HepG2 (cell line): ENCODE measurements at regions not wholly inside any gene's neighbourhood (a gene's known extent, or its start where the extent isn't known, plus 50 kb on each side); places are given as distances from the start of the nearest gene placed in this dataset.

Experiments
- ATAC-seq: fragments of 200-7000 bp; cut with Tn5 transposase; 3 replicates; pipeline ENCODE4 v1.9.1; 2020; ENCODE audit warnings: mild to moderate bottlenecking, moderate library complexity
- BruUV-seq: library from RNA; stranded (reverse); fragments of 400-500 nt; replicated peaks from 2 replicates; lab custom pipeline; 2021; lab: Mats Ljungman, UMichigan
- CTCF ChIA-PET: fragments of 300-600 bp; formaldehyde crosslinking; extraction: SDS; loops from one replicate; lab custom pipeline; 2021; ENCODE audit warnings: low total read pairs, inconsistent platforms, low intra/inter-chr PET ratio; lab: Yijun Ruan, JAX
- POLR2A ChIA-PET: fragments of 350-600 bp; sonication (Branson Sonifier 250); formaldehyde crosslinking; loops from one replicate; lab custom pipeline; 2020; ENCODE audit warnings: antibody characterized with exemption, inconsistent platforms; lab: Yijun Ruan, JAX
- DNase-seq: peaks from one replicate; pipeline ENCODE4 v3.0.0-alpha.2; 2015; ENCODE audit warnings: low spot score
- FAIRE-seq: peaks from 3 replicates; lab custom pipeline; 2011; peaks lifted over from hg19 to GRCh38; lab: Jason Lieb, UNC
- H2AFZ ChIP-seq: one replicate; pipeline ENCODE4 v1.6.1; 2011; ENCODE audit warnings: low read length, inconsistent platforms
- H3K27ac ChIP-seq: fragments of 300-600 bp; 3 replicates; pipeline ENCODE4 v1.8.0; 2011; ENCODE audit warnings: mixed run types, mild to moderate bottlenecking, mixed read lengths, low read length, inconsistent platforms; ENCODE audit not compliant: insufficient read depth; ENCODE audit errors: extremely low read length
- H3K27me3 ChIP-seq, 2 experiments: fragments of 200-600 bp in 1 of 2; 2 replicates in 1 of 2; 3 replicates in 1 of 2; pipeline versions ENCODE4 v1.6.0 to v1.8.0; 2011; ENCODE audit warnings: low read length in 2 of 2, mild to moderate bottlenecking in 2 of 2, moderate library complexity in 2 of 2, inconsistent platforms in 1 of 2; ENCODE audit not compliant: insufficient read depth in 2 of 2, control insufficient read depth in 1 of 2
- H3K36me3 ChIP-seq, 2 experiments: fragments of 200-600 bp in 1 of 2; replicated peaks in 1 of 2; 2 replicates in 1 of 2; 3 replicates in 1 of 2; pipeline versions ENCODE4 v1.5.1 to v1.8.0; 2011; ENCODE audit warnings: low read length in 2 of 2, inconsistent platforms in 1 of 2; ENCODE audit not compliant: insufficient read depth in 2 of 2, control insufficient read depth in 1 of 2
- H3K4me1 ChIP-seq: 2 replicates; pipeline ENCODE4 v1.5.1; 2012; ENCODE audit warnings: low read length, inconsistent platforms; ENCODE audit not compliant: insufficient read depth
- H3K4me2 ChIP-seq: 2 replicates; pipeline ENCODE4 v1.6.0; 2011; ENCODE audit warnings: low read depth, low read length, inconsistent platforms
- H3K4me3 ChIP-seq, 3 experiments: fragments of 200-600 bp in 1 of 3; sonication (generic), shearing (Covaris generic) in 1 of 3; replicated peaks in 1 of 3; 2 replicates each; pipeline ENCODE4 v1.5.1; 2011 to 2016; ENCODE audit warnings: low read length in 3 of 3, inconsistent platforms in 2 of 3, low read depth in 2 of 3, mild to moderate bottlenecking in 2 of 3, control low read depth in 1 of 3, mixed read lengths in 1 of 3; ENCODE audit not compliant: insufficient read depth in 1 of 3
- H3K79me2 ChIP-seq: one replicate; pipeline ENCODE4 v1.6.1; 2011; ENCODE audit warnings: low read length, inconsistent platforms; ENCODE audit not compliant: insufficient read depth
- H3K9ac ChIP-seq: 2 replicates; pipeline ENCODE4 v1.6.0; 2011; ENCODE audit warnings: mild to moderate bottlenecking, low read depth, low read length, inconsistent platforms; ENCODE audit not compliant: insufficient read depth
- H3K9me3 ChIP-seq: 2 replicates; pipeline ENCODE4 v1.5.1; 2012; ENCODE audit warnings: mild to moderate bottlenecking, low read length
- H4K20me1 ChIP-seq: 2 replicates; pipeline ENCODE4 v1.6.0; 2011; ENCODE audit warnings: inconsistent platforms, mild to moderate bottlenecking, low read length, moderate library complexity; ENCODE audit not compliant: insufficient read depth
- ARID2 ChIP-seq: sonication (generic); formaldehyde crosslinking; IDR thresholded peaks from 2 replicates; pipeline ENCODE4 v1.8.1; 2022; ENCODE audit warnings: mild to moderate bottlenecking, missing genetic modification reagents, borderline replicate concordance
- BRD4 ChIP-seq: sonication (generic); formaldehyde crosslinking; IDR thresholded peaks from 2 replicates; pipeline ENCODE4 v1.4.0; 2020; ENCODE audit warnings: missing genetic modification reagents
- CBFB ChIP-seq: sonication (generic); formaldehyde crosslinking; IDR thresholded peaks from 2 replicates; pipeline ENCODE4 v1.4.0; 2020; ENCODE audit warnings: missing genetic modification reagents
- CEBPZ ChIP-seq: IDR thresholded peaks from 2 replicates; pipeline ENCODE4 v1.6.1; 2012; ENCODE audit warnings: low read length, improper control_type of control experiment
- DR1 ChIP-seq: sonication (generic); formaldehyde crosslinking; IDR thresholded peaks from 2 replicates; pipeline ENCODE4 v1.8.0; 2021; ENCODE audit warnings: mild to moderate bottlenecking, missing genetic modification reagents, inconsistent platforms
- HMG20B ChIP-seq: conservative IDR thresholded peaks from 2 replicates; pipeline ENCODE4 v1.6.1; 2016; ENCODE audit warnings: missing genetic modification reagents, missing compliant biosample characterization
- HMGXB4 ChIP-seq, 2 experiments: sonication (generic) in 1 of 2; formaldehyde crosslinking in 1 of 2; IDR thresholded peaks; 2 replicates each; pipeline versions ENCODE4 v1.4.0 to v1.6.1; 2018 to 2020; ENCODE audit warnings: missing genetic modification reagents in 2 of 2, borderline replicate concordance in 1 of 2, low read depth in 1 of 2, mild to moderate bottlenecking in 1 of 2, missing biosample characterization in 1 of 2
- KDM2A ChIP-seq: sonication (generic); formaldehyde crosslinking; IDR thresholded peaks from 2 replicates; pipeline ENCODE4 v1.4.0; 2020; ENCODE audit warnings: low read depth, missing genetic modification reagents, borderline replicate concordance
- MBD4 ChIP-seq: IDR thresholded peaks from 2 replicates; pipeline ENCODE4 v1.6.1; 2012; ENCODE audit warnings: low read length, inconsistent platforms, borderline replicate concordance
- MEF2D ChIP-seq: sonication (generic); formaldehyde crosslinking; IDR thresholded peaks from 2 replicates; pipeline ENCODE4 v1.5.1; 2020; ENCODE audit warnings: mild to moderate bottlenecking, missing genetic modification reagents
- MEIS1 ChIP-seq: sonication (generic); formaldehyde crosslinking; IDR thresholded peaks from 2 replicates; pipeline ENCODE4 v1.9.0; 2021; ENCODE audit warnings: mild to moderate bottlenecking, missing genetic modification reagents, moderate library complexity, borderline replicate concordance
- PCBP2 ChIP-seq: fragments of 200-400 bp; formaldehyde crosslinking; optimal IDR thresholded peaks from 2 replicates; pipeline ENCODE3; 2018; ENCODE audit warnings: low read length, low read depth; ENCODE audit not compliant: poor library complexity, severe bottlenecking
- PITX1 ChIP-seq: sonication (generic); formaldehyde crosslinking; IDR thresholded peaks from 2 replicates; pipeline ENCODE4 v1.5.1; 2020; ENCODE audit warnings: mild to moderate bottlenecking, missing genetic modification reagents
- PREB ChIP-seq: sonication (generic); formaldehyde crosslinking; IDR thresholded peaks from 2 replicates; pipeline ENCODE4 v1.4.0; 2020; ENCODE audit warnings: missing genetic modification reagents
- ZFP82 ChIP-seq: sonication (generic); formaldehyde crosslinking; IDR thresholded peaks from 2 replicates; pipeline ENCODE4 v1.5.1; 2020; ENCODE audit warnings: mild to moderate bottlenecking, missing genetic modification reagents, borderline replicate concordance
- ZNF33A ChIP-seq: sonication (generic); formaldehyde crosslinking; IDR thresholded peaks from 2 replicates; pipeline ENCODE4 v1.5.1; 2020; ENCODE audit warnings: missing genetic modification reagents, mild to moderate bottlenecking, moderate library complexity, borderline replicate concordance
- ZNF350 ChIP-seq: sonication (generic); formaldehyde crosslinking; IDR thresholded peaks from 2 replicates; pipeline ENCODE4 v1.4.0; 2020; ENCODE audit warnings: mild to moderate bottlenecking, low read depth, missing genetic modification reagents, borderline replicate concordance
- ZUFSP ChIP-seq: sonication (generic); formaldehyde crosslinking; IDR thresholded peaks from 2 replicates; pipeline ENCODE4 v1.9.0; 2021; ENCODE audit warnings: missing genetic modification reagents, mild to moderate bottlenecking, borderline replicate concordance
- WGBS: methylation state at CpG from one replicate; pipeline ENCODE4 v1.1.6; 2017; ENCODE audit warnings: low lambda C conversion rate; 5-methylcytosine and 5-hydroxymethylcytosine counted together
- in situ Hi-C: cut with HindIII; loops from 2 replicates; pipeline ENCODE4 v1.10.0; 2017; ENCODE audit warnings: low pct_unique_long_range_greater_than_20kb; ENCODE audit not compliant: extremely low pct_ligation_motif_present
- intact Hi-C: fragments of 100-400 bp; cut with micrococcal nuclease; formaldehyde crosslinking; loops from one replicate; pipeline ENCODE4 v1.10.0; 2022; ENCODE audit not compliant: unreplicated experiment

- H3K4me1 ChIP-seq = no peaks in the 10 kb centered on the region
- H3K27me3 ChIP-seq = peaks cover 0 to 4% of the 10 kb centered on the region in 2 experiments; a peak in 1 of 5 replicates
- no TSS peak for BruUV-seq
- ChIA-PET POLR2A (no interaction called here), CTCF (no interaction called here)
- no peaks in the 10 kb centered on the region for H3K79me2 ChIP-seq
- H3K4me2 ChIP-seq = no peak overlapping the region
- H3K27ac ChIP-seq = no peak overlapping the region
- in situ Hi-C loops = no loop called here
- H3K4me3 ChIP-seq = no peak overlapping the region
- no peaks in the 10 kb centered on the region for H3K36me3 ChIP-seq
- WGBS = 41% methylated on average over 4 of the region's 4 CpGs
- FAIRE-seq (no peak), DNase-seq (no peak), ATAC-seq (no peak)
- H2AFZ ChIP-seq = no peak overlapping the region
- H4K20me1 ChIP-seq = no peaks in the 10 kb centered on the region
- no peaks in the 10 kb centered on the region for H3K9me3 ChIP-seq
- no peak overlapping the region for H3K9ac ChIP-seq
- intact Hi-C loops = no loop called here
- TF ChIP-seq PITX1 (CRISPR knock-in tag) (no peak), ZFP82 (CRISPR knock-in tag) (no peak), PREB (CRISPR knock-in tag) (no peak), ZNF350 (no peak), DR1 (CRISPR knock-in tag) (no peak), KDM2A (CRISPR knock-in tag) (no peak), HMG20B (no peak), ARID2 (CRISPR knock-in tag) (no peak), PCBP2 (no peak), ZUFSP (CRISPR knock-in tag) (no peak), MEF2D (CRISPR knock-in tag) (no peak), MBD4 (no peak), CEBPZ (no peak), HMGXB4 (CRISPR knock-in tag; IDR thresholded peaks at IDR 0.05; ENCODE audit: borderline replicate concordance in 1 of 2, low read depth in 1 of 2) (no peak), BRD4 (CRISPR knock-in tag) (no peak), MEIS1 (CRISPR knock-in tag) (no peak), CBFB (CRISPR knock-in tag) (no peak), ZNF33A (no peak)
These were observed 390.3 kb downstream of the AACS start for GRCh38 chr12:125455556-125455955.
